IMR-90 (cell line): ENCODE measurements at regions not wholly inside any gene's neighbourhood (a gene's known extent, or its start where the extent isn't known, plus 50 kb on each side); places are given as distances from the start of the nearest gene placed in this dataset.

ENCODE experiments used
- ATAC-seq: fragments of 200-7000 bp; cut with Tn5 transposase; 2 replicates; pipeline ENCODE4 v1.9.1; 2020; ENCODE audit warnings: low read depth, mild to moderate bottlenecking, moderate library complexity
- BruUV-seq: library from RNA; stranded (reverse); fragments of 400-500 nt; replicated peaks from 2 replicates; lab custom pipeline; 2021; lab: Mats Ljungman, UMichigan
- CTCF ChIA-PET: fragments of 300-600 bp; formaldehyde crosslinking; extraction: SDS; loops from one replicate; lab custom pipeline; 2021; ENCODE audit warnings: antibody characterized with exemption; lab: Yijun Ruan, JAX
- POLR2A ChIA-PET: fragments of 300-600 bp; sonication (Branson Sonifier 250); formaldehyde crosslinking; loops from one replicate; lab custom pipeline; 2022; ENCODE audit warnings: antibody characterized with exemption; ENCODE audit not compliant: unreplicated experiment; lab: Charles Lee
- DNase-seq: peaks from one replicate; pipeline ENCODE4 v3.0.0; 2013
- H2AFZ ChIP-seq: replicated peaks from 2 replicates; pipeline ENCODE3; 2013; ENCODE audit warnings: low read length, mild to moderate bottlenecking; ENCODE audit not compliant: poor library complexity
- H2AK5ac ChIP-seq: 2 replicates; pipeline ENCODE4 v1.6.1; 2013; ENCODE audit warnings: low read depth, low read length, inconsistent platforms
- H2AK9ac ChIP-seq: replicated peaks from 2 replicates; pipeline ENCODE3; 2013; ENCODE audit warnings: mild to moderate bottlenecking, low read depth, low read length, moderate library complexity; ENCODE audit not compliant: poor library complexity
- H2BK120ac ChIP-seq: 2 replicates; pipeline ENCODE4 v1.6.1; 2013; ENCODE audit warnings: low read depth, low read length, inconsistent platforms
- H2BK15ac ChIP-seq: 3 replicates; pipeline ENCODE4 v1.6.1; 2013; ENCODE audit warnings: low read depth, low read length, inconsistent platforms
- H2BK20ac ChIP-seq: 2 replicates; pipeline ENCODE4 v1.6.1; 2013; ENCODE audit warnings: low read depth, mild to moderate bottlenecking, inconsistent platforms, low read length, moderate library complexity
- H2BK5ac ChIP-seq: 2 replicates; pipeline ENCODE4 v1.6.1; 2013; ENCODE audit warnings: mild to moderate bottlenecking, low read depth, low read length, inconsistent platforms; ENCODE audit not compliant: poor library complexity, severe bottlenecking
- H3K14ac ChIP-seq: replicated peaks from 2 replicates; pipeline ENCODE4 v1.6.1; 2013; ENCODE audit warnings: low read depth, low read length, inconsistent platforms
- H3K18ac ChIP-seq: 2 replicates; pipeline ENCODE4 v1.6.1; 2013; ENCODE audit warnings: low read depth, low read length, control low read depth
- H3K23ac ChIP-seq: 2 replicates; pipeline ENCODE4 v1.6.1; 2013; ENCODE audit warnings: low read depth, low read length, inconsistent platforms
- H3K27ac ChIP-seq: 2 replicates; pipeline ENCODE4 v1.5.1; 2013; ENCODE audit warnings: mild to moderate bottlenecking, control low read depth, low read length; ENCODE audit not compliant: insufficient read depth
- H3K27me3 ChIP-seq: 2 replicates; pipeline ENCODE4 v1.6.1; 2013; ENCODE audit warnings: low read length; ENCODE audit not compliant: control insufficient read depth, insufficient read depth
- H3K36me3 ChIP-seq: 2 replicates; pipeline ENCODE4 v1.6.1; 2013; ENCODE audit warnings: low read length, mixed read lengths; ENCODE audit not compliant: control insufficient read depth, insufficient read depth
- H3K4ac ChIP-seq: 2 replicates; pipeline ENCODE4 v1.6.1; 2013; ENCODE audit warnings: low read depth, low read length, inconsistent platforms
- H3K4me1 ChIP-seq: 2 replicates; pipeline ENCODE4 v1.6.1; 2013; ENCODE audit warnings: low read length, mixed read lengths; ENCODE audit not compliant: control insufficient read depth, insufficient read depth
- H3K4me2 ChIP-seq: 2 replicates; pipeline ENCODE4 v1.6.1; 2013; ENCODE audit warnings: low read depth, mild to moderate bottlenecking, control low read depth, low read length, moderate library complexity
- H3K4me3 ChIP-seq: 2 replicates; pipeline ENCODE4 v1.5.1; 2013; ENCODE audit warnings: low read depth, mild to moderate bottlenecking, control low read depth, low read length, moderate library complexity; ENCODE audit not compliant: insufficient read depth
- H3K56ac ChIP-seq: 2 replicates; pipeline ENCODE4 v1.6.1; 2013; ENCODE audit warnings: low read length, inconsistent platforms; ENCODE audit not compliant: insufficient read depth; ENCODE audit errors: extremely low read depth
- H3K79me1 ChIP-seq, 2 experiments: 2 replicates each; pipeline ENCODE4 v1.6.1; 2013; ENCODE audit warnings: low read length in 2 of 2, inconsistent platforms in 1 of 2, low read depth in 1 of 2
- H3K9ac ChIP-seq: 2 replicates; pipeline ENCODE4 v1.6.1; 2013; ENCODE audit warnings: low read depth, low read length, control low read depth
- H3K9me1 ChIP-seq: 2 replicates; pipeline ENCODE4 v1.6.1; 2013; ENCODE audit warnings: low read length, inconsistent platforms; ENCODE audit not compliant: insufficient read depth
- H3K9me3 ChIP-seq: 2 replicates; pipeline ENCODE4 v1.6.1; 2013; ENCODE audit warnings: low read length; ENCODE audit not compliant: control insufficient read depth, insufficient read depth
- H4K20me1 ChIP-seq: 2 replicates; pipeline ENCODE4 v1.6.1; 2013; ENCODE audit warnings: low read length, inconsistent platforms; ENCODE audit not compliant: insufficient read depth
- H4K5ac ChIP-seq: 2 replicates; pipeline ENCODE4 v1.6.1; 2013; ENCODE audit warnings: mild to moderate bottlenecking, low read depth, low read length, control low read depth
- H4K8ac ChIP-seq, 2 experiments: 2 replicates each; pipeline ENCODE4 v1.6.1; 2013; ENCODE audit warnings: low read depth in 2 of 2, low read length in 2 of 2, control low read depth in 1 of 2, inconsistent platforms in 1 of 2
- H4K91ac ChIP-seq: 2 replicates; pipeline ENCODE4 v1.6.1; 2013; ENCODE audit warnings: low read depth, low read length, inconsistent platforms; ENCODE audit not compliant: insufficient read depth
- BHLHE40 ChIP-seq: fragments of 150-350 bp; IDR thresholded peaks from 2 replicates; pipeline ENCODE4 v1.6.1; 2016; ENCODE audit warnings: mild to moderate bottlenecking, low read depth, low read length
- CEBPB ChIP-seq: IDR thresholded peaks from 2 replicates; pipeline ENCODE4 v1.6.1; 2012; ENCODE audit warnings: low read depth, low read length, improper control_type of control experiment
- CHD1 ChIP-seq: IDR thresholded peaks from 2 replicates; pipeline ENCODE4 v1.6.1; 2012; ENCODE audit warnings: low read depth, low read length, improper control_type of control experiment
- CTCF ChIP-seq: conservative IDR thresholded peaks from 2 replicates; pipeline ENCODE4 v1.5.1; 2012; ENCODE audit warnings: mild to moderate bottlenecking, low read depth, low read length, improper control_type of control experiment
- ELK1 ChIP-seq: fragments of 150-350 bp; IDR thresholded peaks from 2 replicates; pipeline ENCODE4 v1.6.1; 2016; ENCODE audit warnings: low read depth, mild to moderate bottlenecking, low read length, moderate library complexity, borderline replicate concordance
- FOS ChIP-seq: fragments of 150-350 bp; IDR thresholded peaks from 2 replicates; pipeline ENCODE4 v1.6.1; 2016; ENCODE audit warnings: low read depth, low read length
- MAFK ChIP-seq: IDR thresholded peaks from 2 replicates; pipeline ENCODE4 v1.6.1; 2012; ENCODE audit warnings: low read depth, low read length, improper control_type of control experiment
- MAZ ChIP-seq: IDR thresholded peaks from 2 replicates; pipeline ENCODE4 v1.6.1; 2012; ENCODE audit warnings: low read depth, mild to moderate bottlenecking, low read length, improper control_type of control experiment, moderate library complexity, borderline replicate concordance
- MXI1 ChIP-seq: IDR thresholded peaks from 2 replicates; pipeline ENCODE4 v1.6.1; 2012; ENCODE audit warnings: low read depth, mild to moderate bottlenecking, low read length, moderate library complexity, borderline replicate concordance
- NFE2L2 ChIP-seq: fragments of 150-350 bp; IDR thresholded peaks from 2 replicates; pipeline ENCODE4 v1.6.1; 2016; ENCODE audit warnings: low read depth, mild to moderate bottlenecking, low read length
- POLR2A ChIP-seq: IDR thresholded peaks from 2 replicates; pipeline ENCODE4 v1.6.1; 2012; ENCODE audit warnings: mild to moderate bottlenecking, low read depth, low read length
- RAD21 ChIP-seq: IDR thresholded peaks from 2 replicates; pipeline ENCODE4 v1.6.1; 2012; ENCODE audit warnings: low read length, improper control_type of control experiment
- RCOR1 ChIP-seq: IDR thresholded peaks from 2 replicates; pipeline ENCODE4 v1.6.1; 2012; ENCODE audit warnings: mild to moderate bottlenecking, low read length, improper control_type of control experiment; ENCODE audit not compliant: insufficient replicate concordance
- RFX5 ChIP-seq: IDR thresholded peaks from 2 replicates; pipeline ENCODE4 v1.8.0; 2012; ENCODE audit warnings: low read depth, mild to moderate bottlenecking, low read length, moderate library complexity
- SMC3 ChIP-seq: fragments of 150-350 bp; IDR thresholded peaks from 2 replicates; pipeline ENCODE4 v1.6.1; 2016; ENCODE audit warnings: low read depth, mild to moderate bottlenecking, antibody characterized with exemption, low read length, moderate library complexity
- USF2 ChIP-seq: fragments of 150-350 bp; IDR thresholded peaks from 2 replicates; pipeline ENCODE4 v1.6.1; 2017; ENCODE audit warnings: mild to moderate bottlenecking, antibody characterized with exemption, low read length, low read depth
- dilution Hi-C: fragments of 300-500 bp; cut with HindIII; formaldehyde crosslinking; loops from one replicate; pipeline ENCODE4 v1.14.3; 2018; ENCODE audit warnings: low sequenced_read_pairs; ENCODE audit not compliant: unreplicated experiment
- in situ Hi-C: fragments of 300-500 bp; cut with MboI; formaldehyde crosslinking; loops from 3 replicates; pipeline ENCODE4 v1.14.3; 2019; ENCODE audit warnings: low sequenced_read_pairs, inconsistent platforms, mixed read lengths
- intact Hi-C: fragments of 100-400 bp; cut with micrococcal nuclease; formaldehyde crosslinking; loops from 2 replicates; pipeline ENCODE4 v1.10.0; 2022

GRCh38 chrX:108811891-108812290, 75.5 kb upstream of the IRS4 start:
- ATAC-seq = no peak
- in situ Hi-C loops = no loop called here

More at GRCh38 chrX:108811891-108812290, 75.5 kb upstream of the IRS4 start:
- CTCF ChIA-PET = interaction anchor here (0.5 kb wide), 1 partner anchor 245 kb away, joined by 3 read pairs; no protein-coding TSS in a partner anchor
- no peak overlapping the region for H2BK120ac ChIP-seq
- BruUV-seq = no TSS peak
- H3K9me1 ChIP-seq = no peaks in the 10 kb centered on the region
- H4K20me1 ChIP-seq = no peaks in the 10 kb centered on the region
- no peaks in the 10 kb centered on the region for H3K27me3 ChIP-seq
- no peak overlapping the region for H2AK9ac ChIP-seq
- dilution Hi-C loops = no loop called here
- POLR2A ChIA-PET = no interaction called here
- H3K4me2 ChIP-seq = no peak overlapping the region
- H3K9ac ChIP-seq = no peak overlapping the region
- H3K4me3 ChIP-seq = no peak overlapping the region
- no peak overlapping the region for H2BK20ac ChIP-seq
- no peak overlapping the region for H3K14ac ChIP-seq
- no peak overlapping the region for H3K27ac ChIP-seq
- no peak overlapping the region for H4K8ac ChIP-seq
- 0 out of 2 replicates have a peak, but pooled peaks cover 2% of the 10 kb centered on the region for H3K9me3 ChIP-seq
- no peaks in the 10 kb centered on the region for H3K36me3 ChIP-seq
- H4K91ac ChIP-seq = no peak overlapping the region
- H3K18ac ChIP-seq = no peak overlapping the region
- no peak overlapping the region for H3K23ac ChIP-seq
- H2AFZ ChIP-seq = no peak overlapping the region
- TF ChIP-seq USF2 (no peak), CHD1 (no peak), RCOR1 (no peak), MAZ (no peak), ELK1 (no peak), SMC3 (no peak), POLR2A (no peak), MXI1 (no peak), CEBPB (no peak), FOS (no peak), RFX5 (no peak), MAFK (no peak), BHLHE40 (no peak), NFE2L2 (no peak), CTCF (no peak), RAD21 (no peak)
- DNase-seq = no peak
- H2AK5ac ChIP-seq = no peak overlapping the region
- intact Hi-C loops = no loop called here
- H2BK5ac ChIP-seq = no peak overlapping the region
- no peak overlapping the region for H3K56ac ChIP-seq
- H4K5ac ChIP-seq = no peak overlapping the region
- H3K4me1 ChIP-seq = no peaks in the 10 kb centered on the region
- H3K4ac ChIP-seq = no peak overlapping the region
- no peaks in the 10 kb centered on the region for H3K79me1 ChIP-seq
- no peak overlapping the region for H2BK15ac ChIP-seq
